Calu3 (cell line): ENCODE measurements at regions not wholly inside any gene's neighbourhood (a gene's known extent, or its start where the extent isn't known, plus 50 kb on each side); places are given as distances from the start of the nearest gene placed in this dataset.

Source experiments
- BruUV-seq: library from RNA; stranded (reverse); fragments of 400-500 nt; replicated peaks from 2 replicates; lab custom pipeline; 2021; lab: Mats Ljungman, UMichigan
- CTCF ChIA-PET: fragments of 300-600 bp; sonication (Branson Sonifier 250); formaldehyde crosslinking; loops from one replicate; lab custom pipeline; 2022; ENCODE audit warnings: antibody characterized with exemption; lab: Charles Lee
- DNase-seq: peaks from one replicate; pipeline ENCODE4 v3.0.0; 2022
- H3K27ac Mint-ChIP-seq: one replicate; pipeline ENCODE4 v1.8.0; 2022; ENCODE audit warnings: mixed read lengths; ENCODE audit not compliant: unreplicated experiment
- H3K27me3 Mint-ChIP-seq: one replicate; pipeline ENCODE4 v1.8.0; 2022; ENCODE audit warnings: mixed read lengths; ENCODE audit not compliant: unreplicated experiment
- H3K36me3 Mint-ChIP-seq: one replicate; pipeline ENCODE4 v1.8.0; 2022; ENCODE audit warnings: mild to moderate bottlenecking, moderate library complexity, mixed read lengths; ENCODE audit not compliant: insufficient read depth, unreplicated experiment
- H3K4me1 Mint-ChIP-seq: one replicate; pipeline ENCODE4 v1.8.0; 2022; ENCODE audit warnings: mild to moderate bottlenecking, low read depth, mixed read lengths; ENCODE audit not compliant: unreplicated experiment
- H3K4me3 Mint-ChIP-seq: one replicate; pipeline ENCODE4 v1.8.0; 2022; ENCODE audit warnings: mild to moderate bottlenecking, low read depth, moderate library complexity, mixed read lengths; ENCODE audit not compliant: unreplicated experiment
- H3K9me3 Mint-ChIP-seq: one replicate; pipeline ENCODE4 v1.8.0; 2022; ENCODE audit warnings: low read depth, mixed read lengths; ENCODE audit not compliant: unreplicated experiment
- intact Hi-C: fragments of 100-400 bp; cut with micrococcal nuclease; formaldehyde crosslinking; loops from one replicate; pipeline ENCODE4 v1.10.0; 2022; ENCODE audit not compliant: unreplicated experiment
- TF ChIP-seq, protein P1 (sequence below): fragments of 200-600 bp; IDR thresholded peaks from one replicate; pipeline ENCODE4 v1.8.0; 2022; ENCODE audit warnings: antibody characterized with exemption; ENCODE audit not compliant: unreplicated experiment

DNA sequence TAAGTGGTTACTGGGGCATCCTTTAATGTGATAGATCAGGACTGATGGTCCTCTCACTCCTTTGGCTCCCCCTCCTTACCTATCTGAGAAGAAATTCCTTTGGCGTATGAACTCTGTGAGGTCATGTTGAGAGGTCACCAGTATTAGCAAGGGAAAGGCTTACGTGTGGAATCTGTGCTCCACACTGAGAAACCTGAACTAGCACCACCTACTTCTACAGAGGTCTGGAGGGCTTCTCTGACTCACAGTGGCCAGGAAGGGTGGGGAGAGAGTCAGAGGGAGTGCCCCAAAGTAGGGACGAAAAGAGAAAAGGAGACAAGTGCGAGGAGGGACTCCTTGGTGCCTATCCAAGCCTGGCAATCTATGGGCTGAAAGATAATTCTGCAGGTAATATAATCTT, 348.6 kb downstream of the TNS1 start:
- H3K36me3 Mint-ChIP-seq: no peaks in the 10 kb centered on the region
- H3K9me3 Mint-ChIP-seq: no peaks in the 10 kb centered on the region
- TF ChIP-seq, protein P1, sequence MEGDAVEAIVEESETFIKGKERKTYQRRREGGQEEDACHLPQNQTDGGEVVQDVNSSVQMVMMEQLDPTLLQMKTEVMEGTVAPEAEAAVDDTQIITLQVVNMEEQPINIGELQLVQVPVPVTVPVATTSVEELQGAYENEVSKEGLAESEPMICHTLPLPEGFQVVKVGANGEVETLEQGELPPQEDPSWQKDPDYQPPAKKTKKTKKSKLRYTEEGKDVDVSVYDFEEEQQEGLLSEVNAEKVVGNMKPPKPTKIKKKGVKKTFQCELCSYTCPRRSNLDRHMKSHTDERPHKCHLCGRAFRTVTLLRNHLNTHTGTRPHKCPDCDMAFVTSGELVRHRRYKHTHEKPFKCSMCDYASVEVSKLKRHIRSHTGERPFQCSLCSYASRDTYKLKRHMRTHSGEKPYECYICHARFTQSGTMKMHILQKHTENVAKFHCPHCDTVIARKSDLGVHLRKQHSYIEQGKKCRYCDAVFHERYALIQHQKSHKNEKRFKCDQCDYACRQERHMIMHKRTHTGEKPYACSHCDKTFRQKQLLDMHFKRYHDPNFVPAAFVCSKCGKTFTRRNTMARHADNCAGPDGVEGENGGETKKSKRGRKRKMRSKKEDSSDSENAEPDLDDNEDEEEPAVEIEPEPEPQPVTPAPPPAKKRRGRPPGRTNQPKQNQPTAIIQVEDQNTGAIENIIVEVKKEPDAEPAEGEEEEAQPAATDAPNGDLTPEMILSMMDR: no peak
- H3K4me1 Mint-ChIP-seq: peaks cover 40% of the 10 kb centered on the region
- H3K27me3 Mint-ChIP-seq: peaks cover 20% of the 10 kb centered on the region
- intact Hi-C loops: loop anchor here (5.0 kb wide), 1 partner anchor 957 kb away; the partner anchor contains the start of gene IGFBP5
- no peak overlapping the region for H3K27ac Mint-ChIP-seq
- DNase-seq: no peak
- BruUV-seq: no TSS peak
- H3K4me3 Mint-ChIP-seq: no peak overlapping the region
- CTCF ChIA-PET: no interaction called here

DNA sequence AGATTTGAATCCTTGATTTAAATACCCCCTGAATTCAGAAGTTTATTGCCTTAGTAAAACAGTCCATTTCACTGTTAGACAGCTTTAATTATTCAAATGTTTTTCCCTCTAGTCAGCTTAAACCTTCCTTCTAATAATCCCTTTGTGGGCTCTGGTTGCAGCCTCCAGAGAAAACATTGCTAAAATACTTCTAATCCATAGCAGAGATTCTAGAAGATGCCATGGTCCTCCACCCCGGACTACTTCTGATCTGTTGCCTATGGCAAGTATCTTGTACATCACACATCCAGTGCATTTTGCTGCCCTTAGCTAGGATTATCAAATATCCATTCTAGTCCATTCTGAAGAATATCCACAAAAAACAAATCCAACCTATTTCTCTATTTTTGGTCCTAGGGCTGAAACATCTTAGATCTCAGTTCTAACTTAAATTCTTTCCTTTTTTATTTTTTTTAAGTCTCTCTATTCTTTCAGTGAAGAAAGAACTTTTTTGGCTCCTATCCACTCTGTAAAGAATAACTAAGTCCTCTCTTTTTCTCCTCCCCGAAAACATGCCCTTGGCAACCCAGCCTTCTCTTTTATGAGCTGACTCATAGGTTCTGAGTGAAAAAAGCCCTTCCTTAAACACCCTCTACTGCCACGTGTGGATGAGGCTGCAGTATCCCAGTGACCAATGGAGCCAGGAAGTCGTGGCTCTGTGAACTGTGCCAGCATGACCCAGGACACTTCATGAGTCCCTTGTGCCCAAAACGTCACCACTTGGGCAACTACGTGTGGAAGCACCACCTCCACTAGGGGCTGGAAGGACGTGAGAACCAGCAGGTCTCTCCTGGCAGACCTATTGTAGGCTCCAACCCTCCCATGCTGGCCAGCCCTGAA, 349.8 kb downstream of the TNS1 start:
- no TSS peak for BruUV-seq
- peak; percentile 37 for DNase-seq
- Mint-ChIP-seq H3K36me3 (no peaks in the 10 kb centered on the region), H3K27ac (no peak overlapping the region), H3K27me3 (peaks cover 20% of the 10 kb centered on the region), H3K4me1 (peaks cover 40% of the 10 kb centered on the region), H3K4me3 (no peak overlapping the region), H3K9me3 (no peaks in the 10 kb centered on the region)
- CTCF ChIA-PET: interaction anchor here (0.6 to 2.2 kb wide), 6 partner anchors 19 to 361 kb away, joined by 3 to 5 read pairs (median 3); no protein-coding TSS in a partner anchor
- intact Hi-C loops: loop anchor here (5.0 kb wide), 1 partner anchor 956 kb away; the partner anchor contains the start of gene IGFBP5
- TF ChIP-seq, protein P1: no peak

DNA sequence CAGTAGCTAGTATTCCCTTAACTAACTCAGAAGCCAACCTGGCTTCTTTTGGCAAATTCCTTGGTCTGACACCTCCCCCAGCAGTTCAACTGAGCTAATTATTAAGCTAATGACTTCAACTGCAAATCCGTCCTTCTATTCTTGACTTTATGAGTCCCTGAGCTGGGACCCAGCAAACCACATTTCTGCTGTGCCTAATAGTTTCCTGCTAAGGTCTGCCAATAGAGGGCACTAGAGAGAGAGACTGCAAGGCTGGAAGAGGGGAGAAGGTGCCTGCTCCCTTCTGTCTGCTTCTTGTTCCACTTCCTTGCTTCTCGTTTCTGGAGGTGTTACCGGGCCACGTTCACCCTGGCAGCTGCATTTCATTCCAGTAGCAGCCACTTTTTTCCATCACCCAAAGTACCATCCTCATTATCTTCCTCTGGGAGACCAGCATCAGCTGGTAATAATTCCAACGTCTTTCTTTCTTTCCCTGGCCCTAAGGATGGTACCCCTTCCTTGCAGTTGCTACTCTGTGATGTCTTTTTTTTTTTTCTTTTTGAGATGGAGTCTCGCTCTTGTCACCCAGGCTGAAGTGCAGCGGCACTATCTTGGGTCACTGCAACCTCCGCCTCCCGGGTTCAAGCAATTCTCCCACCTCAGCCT, 352.0 kb downstream of the TNS1 start:
- intact Hi-C loops: loop anchor here (1.0 to 5.0 kb wide), 2 partner anchors 62 to 954 kb away; partner anchors contain the start of gene IGFBP5
- H3K4me3 Mint-ChIP-seq: peak overlapping the region; percentile 2
- DNase-seq: peak; percentile 74
- TF ChIP-seq, protein P1: peak; percentile 74
- peaks cover 4% of the 10 kb centered on the region for H3K9me3 Mint-ChIP-seq
- peak overlapping the region; percentile 40 for H3K27ac Mint-ChIP-seq
- BruUV-seq: no TSS peak
- no peaks in the 10 kb centered on the region for H3K36me3 Mint-ChIP-seq
- peaks cover 40% of the 10 kb centered on the region for H3K4me1 Mint-ChIP-seq
- peaks cover under 1% of the 10 kb centered on the region for H3K27me3 Mint-ChIP-seq
- CTCF ChIA-PET: interaction anchor here (0.5 to 2.6 kb wide), 15 partner anchors 12 to 969 kb away, joined by 3 to 23 read pairs (median 5); no protein-coding TSS in a partner anchor

DNA sequence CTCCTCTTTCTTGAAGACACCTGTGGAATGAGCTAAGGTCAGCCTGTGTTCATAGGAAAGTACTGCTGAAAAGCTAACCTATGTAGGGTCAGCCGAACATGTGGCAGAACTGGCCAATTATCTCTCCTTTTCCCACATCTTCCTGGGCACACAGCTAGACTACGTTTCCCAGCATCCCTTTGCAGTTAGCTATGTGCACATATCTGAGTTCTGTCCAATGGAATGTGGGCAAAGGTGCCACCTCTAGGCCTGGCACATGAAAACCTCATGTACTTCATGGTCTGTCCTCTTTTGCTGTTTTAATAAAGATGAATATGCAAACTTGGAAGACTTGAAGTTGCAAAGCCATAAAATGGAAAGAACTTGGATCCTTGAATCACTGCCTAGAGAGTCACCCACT, 352.6 kb downstream of the TNS1 start:
- H3K27ac Mint-ChIP-seq: peak overlapping the region; percentile 40
- TF ChIP-seq, protein P1: no peak
- CTCF ChIA-PET: interaction anchor here (0.5 to 2.6 kb wide), 15 partner anchors 13 to 968 kb away, joined by 3 to 23 read pairs (median 5); no protein-coding TSS in a partner anchor
- H3K4me1 Mint-ChIP-seq: peaks cover 40% of the 10 kb centered on the region
- H3K36me3 Mint-ChIP-seq: no peaks in the 10 kb centered on the region
- DNase-seq: peak; percentile 37
- no peaks in the 10 kb centered on the region for H3K27me3 Mint-ChIP-seq
- H3K4me3 Mint-ChIP-seq: peak overlapping the region; percentile 2
- peaks cover 4% of the 10 kb centered on the region for H3K9me3 Mint-ChIP-seq
- BruUV-seq: no TSS peak
- intact Hi-C loops: loop anchor here (1.0 to 5.0 kb wide), 2 partner anchors 63 to 953 kb away; partner anchors contain the start of gene IGFBP5
